GM19035 (cell line): ENCODE measurements at regions not wholly inside any gene's neighbourhood (a gene's known extent, or its start where the extent isn't known, plus 50 kb on each side); places are given as distances from the start of the nearest gene placed in this dataset.

ENCODE experiments used
- ATAC-seq: cut with Tn5 transposase; IDR thresholded peaks from one replicate; pipeline ENCODE4 v1.9.1; 2021; ENCODE audit not compliant: unreplicated experiment

DNA sequence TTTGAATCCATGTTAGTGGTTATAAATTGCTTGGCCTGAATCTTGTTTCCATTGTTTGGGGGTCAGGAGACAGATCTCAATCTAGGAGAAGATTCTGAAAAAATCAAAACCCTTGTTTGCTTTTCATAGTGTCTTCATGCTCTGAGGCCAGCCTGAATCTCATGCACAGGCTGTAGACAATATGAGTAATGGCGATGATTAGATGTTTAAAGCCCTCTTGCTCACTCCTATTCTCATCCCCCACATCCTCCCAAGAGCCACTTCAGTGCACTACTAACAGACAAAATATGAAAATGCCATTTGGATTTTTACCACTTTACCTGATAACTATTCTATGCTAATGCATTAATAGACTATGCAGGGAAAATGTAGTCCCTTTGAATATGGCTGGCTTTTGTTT, 129.4 kb downstream of the NUDT12 start:
- ATAC-seq: no peak

DNA sequence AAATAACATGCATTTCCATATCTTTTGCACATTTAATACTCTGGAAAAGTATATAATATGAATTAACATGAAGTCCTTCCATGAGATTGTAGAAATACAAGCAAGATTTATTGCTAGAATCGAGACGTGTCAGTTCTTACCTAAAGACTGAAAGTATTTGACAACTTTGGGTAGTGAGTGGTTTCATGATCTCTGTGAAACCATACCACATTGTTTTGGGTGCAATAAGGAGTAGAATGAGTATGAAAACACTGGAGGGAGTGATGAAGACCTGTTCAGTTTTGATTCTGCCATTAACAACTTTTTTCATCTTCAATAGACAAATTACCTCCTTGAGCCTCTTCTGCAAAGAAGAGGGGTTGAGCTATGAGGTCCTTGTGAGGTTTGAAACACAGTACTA, 133.7 kb downstream of the NUDT12 start:
- no peak for ATAC-seq

DNA sequence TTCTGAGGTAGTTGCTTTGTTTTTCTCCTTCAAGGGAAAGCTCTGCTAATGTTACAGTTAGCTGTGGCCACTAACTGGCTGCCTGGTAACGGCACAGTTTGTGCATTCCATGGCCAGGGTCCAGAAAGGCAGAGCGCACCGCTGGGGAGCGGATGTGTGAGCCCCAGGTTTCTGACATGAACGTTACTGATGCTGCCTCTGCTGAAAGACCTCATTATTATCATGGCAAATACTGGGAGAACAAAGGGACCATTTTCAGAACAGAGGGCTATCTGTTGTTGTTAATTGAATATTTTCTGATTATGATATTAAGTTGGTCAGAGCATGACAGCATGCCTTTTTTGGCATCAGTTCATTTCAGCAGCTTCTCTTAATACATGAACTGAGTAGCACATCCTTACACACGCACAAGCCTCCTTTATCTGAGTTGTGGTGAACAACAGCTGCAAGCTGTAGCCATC, 134.1 kb downstream of the NUDT12 start:
- no peak for ATAC-seq

- no peak for ATAC-seq
Observed at GRCh38 chr5:103427326-103427725, 135.3 kb downstream of the NUDT12 start.

- no peak for ATAC-seq
Observed at GRCh38 chr5:103425686-103426454, 136.7 kb downstream of the NUDT12 start.

DNA sequence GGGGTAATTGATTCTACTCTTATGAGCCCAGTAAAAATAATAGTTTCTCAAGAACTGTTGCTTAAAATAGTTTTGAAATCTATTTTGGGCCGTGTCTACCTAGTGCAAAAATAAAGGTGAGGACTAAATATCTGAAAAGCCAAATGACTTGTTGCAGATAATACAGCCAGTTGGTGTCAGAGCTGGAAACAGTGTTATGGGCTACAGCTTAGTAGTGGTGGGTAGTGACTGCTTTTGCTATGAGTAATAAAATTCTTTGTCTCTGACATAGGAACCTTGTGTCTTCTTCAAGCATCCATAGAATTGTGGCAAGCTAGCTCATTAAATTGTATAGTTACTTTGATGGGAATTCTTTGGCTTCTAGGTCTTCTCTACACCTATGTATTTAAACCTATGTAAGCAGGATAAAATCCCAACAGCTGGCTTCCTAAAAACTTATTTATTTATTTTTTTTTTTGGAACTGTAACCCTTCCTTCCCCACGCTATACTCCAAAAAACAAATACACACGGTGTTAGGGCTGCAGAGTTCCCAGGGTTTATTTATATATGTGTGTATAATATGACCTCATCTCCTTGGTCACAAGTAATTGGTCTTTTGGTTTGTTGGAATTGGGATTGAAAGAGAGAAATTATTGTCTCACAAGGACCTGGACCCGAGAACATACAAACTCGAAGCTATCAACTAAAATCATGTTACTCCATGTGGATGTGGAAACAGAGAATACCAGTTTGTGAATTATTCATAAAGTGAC, 138.0 kb downstream of the NUDT12 start:
- peak; percentile 49 for ATAC-seq

- no peak for ATAC-seq
Observed at GRCh38 chr5:103424026-103424425, 138.6 kb downstream of the NUDT12 start.

DNA sequence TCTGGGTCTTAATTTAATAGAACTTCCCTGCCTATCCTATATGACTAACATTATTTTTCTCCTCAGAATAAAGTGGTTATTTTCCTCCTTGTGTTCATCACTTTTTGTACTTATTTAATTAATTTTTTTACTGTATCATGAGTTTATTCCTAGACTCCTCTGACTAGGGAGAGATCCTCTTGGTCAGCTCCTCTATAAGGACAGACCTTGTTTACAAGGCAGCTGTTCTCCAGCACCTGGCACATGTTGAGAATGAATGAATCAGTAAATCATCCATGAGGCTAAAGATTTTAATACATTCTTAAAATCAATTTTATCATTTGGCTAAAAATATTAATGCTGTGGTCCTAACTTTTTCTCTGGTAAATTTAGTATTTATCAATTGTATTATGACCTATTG, 139.8 kb downstream of the NUDT12 start:
- no peak for ATAC-seq

DNA sequence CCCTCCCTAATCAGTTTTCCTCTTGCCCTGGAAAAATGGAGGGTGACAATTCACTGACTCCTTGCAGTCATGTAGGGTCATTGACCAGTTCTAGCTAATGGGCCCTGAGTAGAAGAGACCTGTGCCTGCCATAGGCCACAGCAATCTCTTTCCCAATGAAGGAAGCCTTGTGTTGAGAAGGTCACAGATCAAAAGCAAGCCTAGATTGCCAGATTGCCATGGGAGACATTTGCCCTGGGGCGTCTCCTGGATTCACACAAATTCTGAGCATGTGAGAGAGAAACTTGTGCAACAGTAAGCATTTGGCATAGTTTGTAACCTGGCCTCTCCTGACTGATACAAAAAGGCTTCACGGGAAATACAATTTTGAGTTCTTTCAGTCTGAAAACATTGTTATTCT, 148.0 kb downstream of the NUDT12 start:
- ATAC-seq: no peak

GRCh38 chr5:103411711-103412110, 150.9 kb downstream of the NUDT12 start:
- ATAC-seq: no peak

DNA sequence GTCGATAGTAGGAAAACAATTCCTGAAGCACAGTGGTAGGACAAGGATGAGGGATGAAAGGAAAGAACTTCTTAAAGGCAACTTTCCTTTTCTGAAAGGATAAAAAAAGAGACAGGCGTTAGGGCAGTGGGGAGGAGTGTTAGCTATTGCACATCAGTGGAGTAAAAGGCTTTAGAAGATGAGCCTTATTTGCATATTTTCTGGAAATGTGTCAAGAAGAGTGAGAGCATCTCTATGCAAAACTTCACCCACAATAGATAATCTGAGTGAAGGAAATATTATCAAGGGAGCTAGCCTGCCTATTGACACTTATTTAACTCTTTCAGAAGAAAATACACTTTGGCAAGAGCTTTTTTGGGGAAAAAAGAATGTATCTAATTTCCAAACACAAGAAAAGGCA, 151.6 kb downstream of the MACIR start:
- peak; percentile 91 for ATAC-seq

DNA sequence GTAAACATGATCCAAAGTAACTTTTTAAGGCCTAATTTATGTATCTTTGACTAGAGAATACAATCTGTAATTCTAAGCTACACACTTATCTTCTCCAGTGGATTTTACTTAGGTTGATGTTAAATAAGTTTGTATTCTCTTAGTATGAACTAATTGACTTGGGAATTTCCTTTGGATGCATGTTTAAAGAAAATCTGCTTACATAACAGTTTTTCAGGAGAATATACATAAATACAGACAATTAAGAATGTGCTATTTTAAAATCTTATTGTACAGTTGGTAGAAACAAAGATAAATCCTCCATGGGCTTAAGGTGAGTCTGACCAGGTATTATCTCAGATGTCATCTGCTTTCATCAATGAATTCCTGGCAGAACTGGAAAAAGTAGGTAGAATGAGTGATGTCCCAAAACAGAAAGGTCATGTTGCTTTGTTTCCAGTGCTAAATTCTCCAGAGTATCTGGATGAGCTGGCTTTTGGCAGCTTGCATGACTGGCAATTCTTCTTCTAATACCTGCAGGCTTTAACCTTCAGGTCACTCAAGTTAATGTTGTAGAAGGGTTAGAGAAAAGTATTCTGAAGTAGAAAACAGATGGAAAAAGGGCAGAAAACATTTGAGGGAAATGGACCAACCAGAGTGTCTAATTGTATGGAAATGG, 150.6 kb downstream of the MACIR start:
- ATAC-seq: no peak

- ATAC-seq: peak; percentile 58
Observed at GRCh38 chr5:103408408-103408807, 149.8 kb downstream of the MACIR start.

DNA sequence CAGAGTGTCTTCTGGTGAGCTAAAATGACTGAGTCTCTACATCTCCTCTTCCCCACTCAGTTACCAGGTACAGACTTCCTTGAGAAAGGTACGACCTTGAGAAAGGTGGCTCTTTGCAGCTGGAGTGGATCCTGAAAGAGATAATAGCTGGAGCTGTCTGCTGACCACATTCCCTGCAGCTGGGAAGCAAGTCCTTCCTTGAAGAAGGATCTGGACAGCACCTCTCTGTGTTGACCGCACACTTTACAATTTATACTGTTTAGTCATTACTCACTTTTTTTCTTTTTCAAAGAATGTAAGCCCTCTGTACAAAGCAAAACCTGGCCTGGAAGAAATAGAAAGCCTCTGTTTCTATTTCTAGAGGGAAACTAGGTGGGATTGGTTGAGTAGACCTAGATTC, 148.8 kb downstream of the MACIR start:
- ATAC-seq: no peak

GRCh38 chr5:103404483-103404882, 145.9 kb downstream of the MACIR start:
- ATAC-seq: no peak

DNA sequence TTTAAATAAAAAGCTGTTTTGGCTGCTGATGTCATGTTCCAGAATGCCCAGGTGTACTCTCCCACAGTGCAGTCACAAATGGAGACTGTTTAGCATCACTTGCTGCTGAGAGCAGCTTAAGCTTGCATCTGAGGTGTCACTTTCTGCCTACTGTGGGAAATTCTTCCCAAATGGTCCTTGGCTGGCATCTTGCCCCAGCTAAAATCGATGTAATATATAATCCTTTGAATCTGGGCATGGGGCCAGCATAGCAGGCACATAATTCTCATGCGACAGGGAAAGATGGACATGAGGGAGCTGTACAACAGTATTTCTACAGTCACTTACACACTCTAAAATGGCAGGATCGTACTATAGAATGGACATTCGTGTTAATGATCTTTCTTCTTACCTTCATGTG, 144.3 kb downstream of the MACIR start:
- no peak for ATAC-seq

- no peak for ATAC-seq
Observed at GRCh38 chr5:103397739-103398581, 139.4 kb downstream of the MACIR start.

- no peak for ATAC-seq
Observed at GRCh38 chr5:103394676-103395075, 136.1 kb downstream of the MACIR start.

DNA sequence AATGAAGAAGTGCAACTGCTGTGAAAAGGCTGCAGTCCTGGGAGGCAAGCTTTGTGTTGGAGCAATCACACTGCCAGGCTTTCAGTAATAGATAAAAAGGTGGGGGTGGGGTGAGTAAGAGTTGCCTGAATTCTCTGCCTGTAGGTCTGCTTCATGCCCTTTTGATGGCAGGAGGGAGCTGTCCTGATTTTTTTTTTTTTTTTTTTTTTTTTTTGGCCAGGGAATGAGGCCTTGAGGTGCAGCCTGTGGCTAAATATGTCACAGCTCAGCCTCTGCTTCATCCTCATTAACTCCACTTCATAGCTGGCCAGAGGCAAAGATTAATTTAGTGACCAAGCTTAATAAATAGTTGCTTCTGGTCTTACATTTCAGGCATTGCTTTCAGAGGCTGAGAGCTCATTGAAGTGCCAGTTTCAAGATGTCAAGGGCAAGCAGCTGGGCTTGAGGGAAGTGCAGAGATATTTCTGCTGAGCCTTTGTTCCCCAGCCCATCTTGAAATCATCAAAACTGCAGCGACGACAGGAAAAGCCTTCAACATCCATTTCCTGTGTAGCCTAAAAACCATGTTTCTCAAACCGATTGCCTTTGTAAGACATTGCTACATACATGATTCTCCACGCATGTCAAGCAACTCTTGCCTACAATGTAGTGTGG, 134.7 kb downstream of the MACIR start:
- no peak for ATAC-seq

GRCh38 chr5:103391659-103392058, 133.1 kb downstream of the MACIR start:
- ATAC-seq: no peak
